IMR-90 (cell line): ENCODE measurements at regions not wholly inside any gene's neighbourhood (a gene's known extent, or its start where the extent isn't known, plus 50 kb on each side); places are given as distances from the start of the nearest gene placed in this dataset.
"Not testable (repeated sequence)": the region's sequence is repeated elsewhere in the genome, so short reads cannot be mapped to it uniquely, and the experiment has no call there.

ENCODE experiments used
- ATAC-seq: fragments of 200-7000 bp; cut with Tn5 transposase; 2 replicates; pipeline ENCODE4 v1.9.1; 2020; ENCODE audit warnings: low read depth, mild to moderate bottlenecking, moderate library complexity
- BruUV-seq: library from RNA; stranded (reverse); fragments of 400-500 nt; replicated peaks from 2 replicates; lab custom pipeline; 2021; lab: Mats Ljungman, UMichigan
- CTCF ChIA-PET: fragments of 300-600 bp; formaldehyde crosslinking; extraction: SDS; loops from one replicate; lab custom pipeline; 2021; ENCODE audit warnings: antibody characterized with exemption; lab: Yijun Ruan, JAX
- POLR2A ChIA-PET: fragments of 300-600 bp; sonication (Branson Sonifier 250); formaldehyde crosslinking; loops from one replicate; lab custom pipeline; 2022; ENCODE audit warnings: antibody characterized with exemption; ENCODE audit not compliant: unreplicated experiment; lab: Charles Lee
- DNase-seq: peaks from one replicate; pipeline ENCODE4 v3.0.0; 2013
- H2AFZ ChIP-seq: replicated peaks from 2 replicates; pipeline ENCODE3; 2013; ENCODE audit warnings: low read length, mild to moderate bottlenecking; ENCODE audit not compliant: poor library complexity
- H2AK5ac ChIP-seq: 2 replicates; pipeline ENCODE4 v1.6.1; 2013; ENCODE audit warnings: low read depth, low read length, inconsistent platforms
- H2AK9ac ChIP-seq: replicated peaks from 2 replicates; pipeline ENCODE3; 2013; ENCODE audit warnings: mild to moderate bottlenecking, low read depth, low read length, moderate library complexity; ENCODE audit not compliant: poor library complexity
- H2BK120ac ChIP-seq: 2 replicates; pipeline ENCODE4 v1.6.1; 2013; ENCODE audit warnings: low read depth, low read length, inconsistent platforms
- H2BK15ac ChIP-seq: 3 replicates; pipeline ENCODE4 v1.6.1; 2013; ENCODE audit warnings: low read depth, low read length, inconsistent platforms
- H2BK20ac ChIP-seq: 2 replicates; pipeline ENCODE4 v1.6.1; 2013; ENCODE audit warnings: low read depth, mild to moderate bottlenecking, inconsistent platforms, low read length, moderate library complexity
- H2BK5ac ChIP-seq: 2 replicates; pipeline ENCODE4 v1.6.1; 2013; ENCODE audit warnings: mild to moderate bottlenecking, low read depth, low read length, inconsistent platforms; ENCODE audit not compliant: poor library complexity, severe bottlenecking
- H3K14ac ChIP-seq: replicated peaks from 2 replicates; pipeline ENCODE4 v1.6.1; 2013; ENCODE audit warnings: low read depth, low read length, inconsistent platforms
- H3K18ac ChIP-seq: 2 replicates; pipeline ENCODE4 v1.6.1; 2013; ENCODE audit warnings: low read depth, low read length, control low read depth
- H3K23ac ChIP-seq: 2 replicates; pipeline ENCODE4 v1.6.1; 2013; ENCODE audit warnings: low read depth, low read length, inconsistent platforms
- H3K27ac ChIP-seq: 2 replicates; pipeline ENCODE4 v1.5.1; 2013; ENCODE audit warnings: mild to moderate bottlenecking, control low read depth, low read length; ENCODE audit not compliant: insufficient read depth
- H3K27me3 ChIP-seq: 2 replicates; pipeline ENCODE4 v1.6.1; 2013; ENCODE audit warnings: low read length; ENCODE audit not compliant: control insufficient read depth, insufficient read depth
- H3K36me3 ChIP-seq: 2 replicates; pipeline ENCODE4 v1.6.1; 2013; ENCODE audit warnings: low read length, mixed read lengths; ENCODE audit not compliant: control insufficient read depth, insufficient read depth
- H3K4ac ChIP-seq: 2 replicates; pipeline ENCODE4 v1.6.1; 2013; ENCODE audit warnings: low read depth, low read length, inconsistent platforms
- H3K4me1 ChIP-seq: 2 replicates; pipeline ENCODE4 v1.6.1; 2013; ENCODE audit warnings: low read length, mixed read lengths; ENCODE audit not compliant: control insufficient read depth, insufficient read depth
- H3K4me2 ChIP-seq: 2 replicates; pipeline ENCODE4 v1.6.1; 2013; ENCODE audit warnings: low read depth, mild to moderate bottlenecking, control low read depth, low read length, moderate library complexity
- H3K4me3 ChIP-seq: 2 replicates; pipeline ENCODE4 v1.5.1; 2013; ENCODE audit warnings: low read depth, mild to moderate bottlenecking, control low read depth, low read length, moderate library complexity; ENCODE audit not compliant: insufficient read depth
- H3K56ac ChIP-seq: 2 replicates; pipeline ENCODE4 v1.6.1; 2013; ENCODE audit warnings: low read length, inconsistent platforms; ENCODE audit not compliant: insufficient read depth; ENCODE audit errors: extremely low read depth
- H3K79me1 ChIP-seq, 2 experiments: 2 replicates each; pipeline ENCODE4 v1.6.1; 2013; ENCODE audit warnings: low read length in 2 of 2, inconsistent platforms in 1 of 2, low read depth in 1 of 2
- H3K9ac ChIP-seq: 2 replicates; pipeline ENCODE4 v1.6.1; 2013; ENCODE audit warnings: low read depth, low read length, control low read depth
- H3K9me1 ChIP-seq: 2 replicates; pipeline ENCODE4 v1.6.1; 2013; ENCODE audit warnings: low read length, inconsistent platforms; ENCODE audit not compliant: insufficient read depth
- H3K9me3 ChIP-seq: 2 replicates; pipeline ENCODE4 v1.6.1; 2013; ENCODE audit warnings: low read length; ENCODE audit not compliant: control insufficient read depth, insufficient read depth
- H4K20me1 ChIP-seq: 2 replicates; pipeline ENCODE4 v1.6.1; 2013; ENCODE audit warnings: low read length, inconsistent platforms; ENCODE audit not compliant: insufficient read depth
- H4K5ac ChIP-seq: 2 replicates; pipeline ENCODE4 v1.6.1; 2013; ENCODE audit warnings: mild to moderate bottlenecking, low read depth, low read length, control low read depth
- H4K8ac ChIP-seq, 2 experiments: 2 replicates each; pipeline ENCODE4 v1.6.1; 2013; ENCODE audit warnings: low read depth in 2 of 2, low read length in 2 of 2, control low read depth in 1 of 2, inconsistent platforms in 1 of 2
- H4K91ac ChIP-seq: 2 replicates; pipeline ENCODE4 v1.6.1; 2013; ENCODE audit warnings: low read depth, low read length, inconsistent platforms; ENCODE audit not compliant: insufficient read depth
- WGBS, 2 experiments: methylation state at CpG; one replicate each; pipeline versions ENCODE4 v1.1.5 to v1.1.7; 2013; ENCODE audit warnings: missing lambda C conversion rate in 2 of 2; ENCODE audit not compliant: insufficient read length in 1 of 2; ENCODE audit errors: extremely low coverage in 2 of 2; 5-methylcytosine and 5-hydroxymethylcytosine counted together
- dilution Hi-C: fragments of 300-500 bp; cut with HindIII; formaldehyde crosslinking; loops from one replicate; pipeline ENCODE4 v1.14.3; 2018; ENCODE audit warnings: low sequenced_read_pairs; ENCODE audit not compliant: unreplicated experiment
- in situ Hi-C: fragments of 300-500 bp; cut with MboI; formaldehyde crosslinking; loops from 3 replicates; pipeline ENCODE4 v1.14.3; 2019; ENCODE audit warnings: low sequenced_read_pairs, inconsistent platforms, mixed read lengths
- intact Hi-C: fragments of 100-400 bp; cut with micrococcal nuclease; formaldehyde crosslinking; loops from 2 replicates; pipeline ENCODE4 v1.10.0; 2022

DNA sequence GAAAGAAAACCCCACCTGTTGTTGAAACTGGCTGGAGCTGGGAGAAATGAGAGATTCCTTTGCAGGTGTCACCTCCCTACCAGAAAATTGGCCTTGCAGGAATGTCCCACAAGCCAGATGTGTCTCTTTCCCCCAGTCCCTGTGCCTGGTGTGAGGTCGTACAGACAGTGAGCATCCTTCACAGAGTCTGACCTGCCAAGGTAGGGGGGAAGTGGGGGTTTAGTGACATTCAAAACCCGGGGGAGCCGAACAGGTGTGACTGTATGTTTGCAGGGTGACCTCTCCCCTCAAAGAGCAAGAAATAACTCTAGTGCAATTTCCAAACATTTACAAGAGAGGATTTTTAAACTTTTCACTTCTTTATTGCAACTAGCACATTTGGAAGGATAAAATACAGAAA lies 117.7 kb upstream of the SULF2 start:
- H2AK9ac ChIP-seq, DNase-seq, H2BK5ac ChIP-seq, H3K4me3 ChIP-seq, H4K20me1 ChIP-seq, H3K9me3 ChIP-seq, POLR2A ChIA-PET, intact Hi-C loops, H2AFZ ChIP-seq, H2AK5ac ChIP-seq, H2BK20ac ChIP-seq, H3K27ac ChIP-seq, H3K4me1 ChIP-seq, H3K79me1 ChIP-seq, H3K4me2 ChIP-seq, BruUV-seq, H3K9ac ChIP-seq, in situ Hi-C loops, ATAC-seq, CTCF ChIA-PET, H3K27me3 ChIP-seq, H3K9me1 ChIP-seq, H3K56ac ChIP-seq, dilution Hi-C loops, H3K18ac ChIP-seq, H2BK15ac ChIP-seq, H3K36me3 ChIP-seq, H3K14ac ChIP-seq, H3K4ac ChIP-seq, H4K91ac ChIP-seq, H3K23ac ChIP-seq, H4K5ac ChIP-seq, H4K8ac ChIP-seq, H2BK120ac ChIP-seq: not testable (repeated sequence)
- no CpG with 5 or more reads among the region's 3 CpGs for WGBS, 2 experiments

DNA sequence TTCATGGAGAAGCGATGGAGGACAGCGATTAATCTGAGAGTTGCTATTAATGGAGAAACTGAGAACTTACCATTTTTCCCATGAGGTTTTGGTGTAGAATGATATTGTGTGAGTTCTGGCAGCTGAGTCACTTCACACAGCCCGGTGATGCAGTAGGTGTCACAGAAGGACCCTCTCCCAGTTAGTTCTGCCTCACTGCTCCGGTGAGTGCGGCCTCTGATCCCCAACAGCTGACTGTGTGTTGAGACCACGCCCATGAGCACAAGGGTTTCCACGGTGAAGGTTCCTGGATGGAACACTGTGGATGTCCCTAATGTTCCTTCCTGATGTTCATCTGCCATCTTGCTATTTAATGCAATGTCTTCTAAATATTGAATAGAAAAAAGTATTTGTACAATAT lies 114.0 kb upstream of the SULF2 start:
- intact Hi-C loops = loop anchor here (10.0 kb wide), 1 partner anchor 85 kb away; no protein-coding TSS in a partner anchor
- H3K18ac ChIP-seq, H2BK20ac ChIP-seq, H3K56ac ChIP-seq, H3K4me1 ChIP-seq, H3K4me3 ChIP-seq, H3K23ac ChIP-seq, POLR2A ChIA-PET, H2BK15ac ChIP-seq, ATAC-seq, H4K8ac ChIP-seq, H2BK5ac ChIP-seq, H2AK5ac ChIP-seq, H3K9me3 ChIP-seq, H3K36me3 ChIP-seq, H3K9ac ChIP-seq, H3K79me1 ChIP-seq, H4K91ac ChIP-seq, H3K4ac ChIP-seq, DNase-seq, dilution Hi-C loops, H2AK9ac ChIP-seq, H4K20me1 ChIP-seq, H3K27me3 ChIP-seq, H3K14ac ChIP-seq, BruUV-seq, H3K9me1 ChIP-seq, CTCF ChIA-PET, H3K27ac ChIP-seq, H2AFZ ChIP-seq, H4K5ac ChIP-seq, H3K4me2 ChIP-seq, H2BK120ac ChIP-seq: not testable (repeated sequence)
- in situ Hi-C loops = loop anchor here (5.0 to 10.0 kb wide), 2 partner anchors 55 to 77 kb away; no protein-coding TSS in a partner anchor
- WGBS, 2 experiments = no CpG with 5 or more reads among the region's 7 CpGs
